SKM-1 treated with dmso at 0.1 percent for 144 hours (cell line): ENCODE measurements at regions not wholly inside any gene's neighbourhood (a gene's known extent, or its start where the extent isn't known, plus 50 kb on each side); places are given as distances from the start of the nearest gene placed in this dataset.
A peak's percentile ranks its signal among the peaks of the same experiment; 100 is the strongest.
"Not testable (repeated sequence)": the region's sequence is repeated elsewhere in the genome, so short reads cannot be mapped to it uniquely, and the experiment has no call there.

Source experiments
- DNase-seq: peaks from one replicate; lab custom pipeline; 2025; ENCODE audit not compliant: unreplicated experiment; lab: John Stamatoyannopoulos, UW

- DNase-seq = no peak
Measured at GRCh38 chr2:142827170-142827569, 50.3 kb upstream of the KYNU start.

- DNase-seq = no peak
Measured at GRCh38 chr2:142825861-142826260, 51.6 kb upstream of the KYNU start.

- DNase-seq = no peak
Measured at GRCh38 chr2:142824756-142825155, 52.7 kb upstream of the KYNU start.

- no peak for DNase-seq
Measured at GRCh38 chr2:142822190-142822589, 55.3 kb upstream of the KYNU start.

GRCh38 chr2:142819411-142819810 is 58.1 kb upstream of the KYNU start:
- DNase-seq = no peak

GRCh38 chr2:142815375-142815774 is 62.1 kb upstream of the KYNU start:
- DNase-seq = no peak

GRCh38 chr2:142813830-142814829 is 63.3 kb upstream of the KYNU start:
- DNase-seq = no peak

- not testable (repeated sequence) for DNase-seq
Measured at GRCh38 chr2:142811644-142812043, 65.8 kb upstream of the KYNU start.

- DNase-seq = no peak
Measured at GRCh38 chr2:142805244-142805643, 72.2 kb upstream of the KYNU start.

GRCh38 chr2:142803158-142803557 is 74.3 kb upstream of the KYNU start:
- no peak for DNase-seq

GRCh38 chr2:142796588-142796987 is 80.9 kb upstream of the KYNU start:
- no peak for DNase-seq

- DNase-seq = no peak
Measured at GRCh38 chr2:142796161-142796560, 81.3 kb upstream of the KYNU start.

GRCh38 chr2:142794850-142795249 is 82.6 kb upstream of the KYNU start:
- DNase-seq = no peak

GRCh38 chr2:142792328-142792727 is 85.1 kb upstream of the KYNU start:
- DNase-seq = not testable (repeated sequence)

- no peak for DNase-seq
Measured at GRCh38 chr2:142791335-142791734, 86.1 kb upstream of the KYNU start.

GRCh38 chr2:142786918-142787702 is 90.4 kb upstream of the KYNU start:
- peak; percentile 16 for DNase-seq

GRCh38 chr2:142782942-142783443 is 94.5 kb upstream of the KYNU start:
- DNase-seq = no peak

- no peak for DNase-seq
Measured at GRCh38 chr2:142781146-142781545, 96.3 kb upstream of the KYNU start.

GRCh38 chr2:142778289-142778688 is 99.2 kb upstream of the KYNU start:
- no peak for DNase-seq

- DNase-seq = no peak
Measured at GRCh38 chr2:142777742-142778141, 99.7 kb upstream of the KYNU start.

- DNase-seq = no peak
Measured at GRCh38 chr2:142769761-142770160, 107.7 kb upstream of the KYNU start.

- DNase-seq = no peak
Measured at GRCh38 chr2:142767847-142768246, 109.6 kb upstream of the KYNU start.
